Heart right ventricle (tissue), 16 donors: ENCODE measurements at regions not wholly inside any gene's neighbourhood (a gene's known extent, or its start where the extent isn't known, plus 50 kb on each side); places are given as distances from the start of the nearest gene placed in this dataset.

Experiments
- ATAC-seq, 8 donors: fragments of 200-7000 bp; cut with Tn5 transposase; one replicate each; pipeline ENCODE4 v1.9.1; 2020; ENCODE audit warnings: mild to moderate bottlenecking in 8 of 8, moderate library complexity in 8 of 8, moderate number of reproducible peaks in 1 of 8
- DNase-seq, 2 donors: peaks; one replicate each; pipeline ENCODE4 v3.0.0-alpha.2; 2020
- H3K27ac ChIP-seq, 10 donors: fragments of 200-600 bp; sonication (generic) in 2 of 10; one replicate each; pipeline versions ENCODE4 v1.5.0 to v1.8.0; 2020 to 2022; ENCODE audit warnings: mild to moderate bottlenecking in 3 of 10
- H3K27me3 ChIP-seq, 7 donors: fragments of 200-600 bp; one replicate each; pipeline ENCODE4 v1.8.0; 2021 to 2022; ENCODE audit warnings: mild to moderate bottlenecking in 2 of 7
- H3K36me3 ChIP-seq, 9 donors: fragments of 200-600 bp; sonication (generic) in 1 of 9; one replicate each; pipeline versions ENCODE4 v1.5.0 to v1.8.0; 2020 to 2022; ENCODE audit warnings: mild to moderate bottlenecking in 2 of 9
- H3K4me1 ChIP-seq, 9 donors: fragments of 200-600 bp; sonication (generic) in 1 of 9; one replicate each; pipeline versions ENCODE4 v1.5.0 to v1.8.0; 2020 to 2022; ENCODE audit warnings: mild to moderate bottlenecking in 4 of 9
- H3K4me3 ChIP-seq, 10 donors: fragments of 200-600 bp; sonication (generic) in 2 of 10; one replicate each; pipeline versions ENCODE4 v1.5.0 to v1.8.0; 2020 to 2022; ENCODE audit warnings: mild to moderate bottlenecking in 7 of 10, moderate library complexity in 2 of 10
- H3K9me3 ChIP-seq, 11 donors: fragments of 200-600 bp in 10 of 11; sonication (generic) in 2 of 11; one replicate each; pipeline versions ENCODE4 v1.5.0 to v1.8.0; 2013 to 2022; ENCODE audit warnings: mild to moderate bottlenecking in 2 of 11, control low read depth in 1 of 11, moderate library complexity in 1 of 11
- WGBS, 2 donors: extraction: QIAGEN DNeasy Blood & Tissue Kit; methylation state at CpG; one replicate each; pipeline ENCODE4 v1.1.7; 2013; ENCODE audit warnings: inconsistent platforms in 1 of 2; 5-methylcytosine and 5-hydroxymethylcytosine counted together
- intact Hi-C, 10 donors: fragments of 100-400 bp; cut with DNase I; formaldehyde crosslinking; loops; one replicate each; pipeline versions ENCODE4 v1.11.1 to v1.14.2; 2022
- TF ChIP-seq, protein P1 (sequence below), 9 donors: fragments of 200-600 bp; sonication (generic) in 2 of 9; IDR thresholded peaks; one replicate each; pipeline versions ENCODE4 v1.5.0 to v1.8.0; 2021 to 2022; ENCODE audit warnings: antibody characterized with exemption in 9 of 9, mild to moderate bottlenecking in 5 of 9, moderate library complexity in 1 of 9
- donor health status: Arrhythmogenic right ventricular cardiomyopathy.
- donor health status: ischemic (EF 13 %, LVEDD 7.1; RV severe dilation, severe dysfunction).
- donor health status: healthy with polysubstance abuse.
- donor health status: DM: no; HTN: yes; CAD: no.
- donor health status: DM: no; HTN: no; CAD: no.
- donor health status: ischemic (EF 25% LVEDD 6.9; RV normal size, moderate dysfunction).
- donor health status: ischemic (EF 25% LVEDD 5.7; RV mildly dilated, moderate dysfunction).
- donor health status: healthy.
- donor health status: DM: yes; HTN: yes; CAD: no.
- donor health status: Ischemic cardiomyopathy.
- donor health status: ischemic (EF 35%, LVEDD 5.7; RV mildly dilated, moderate dysfunction).
- donor health status: nonischemic (EF 11% LVEDD 7.7; RV severe dilation, severe dysfunction).
- donor health status: DM: yes; HTN: yes; CAD: no.
- donor health status: PGD.
- donor health status: ischemic (EF 29% LVEDD 5.4; RV normal size, mild dysfunction).
- donor health status: nonischemic (EF 23%, LVEDD 6.1; RV moderate dilation, normal function).

DNA sequence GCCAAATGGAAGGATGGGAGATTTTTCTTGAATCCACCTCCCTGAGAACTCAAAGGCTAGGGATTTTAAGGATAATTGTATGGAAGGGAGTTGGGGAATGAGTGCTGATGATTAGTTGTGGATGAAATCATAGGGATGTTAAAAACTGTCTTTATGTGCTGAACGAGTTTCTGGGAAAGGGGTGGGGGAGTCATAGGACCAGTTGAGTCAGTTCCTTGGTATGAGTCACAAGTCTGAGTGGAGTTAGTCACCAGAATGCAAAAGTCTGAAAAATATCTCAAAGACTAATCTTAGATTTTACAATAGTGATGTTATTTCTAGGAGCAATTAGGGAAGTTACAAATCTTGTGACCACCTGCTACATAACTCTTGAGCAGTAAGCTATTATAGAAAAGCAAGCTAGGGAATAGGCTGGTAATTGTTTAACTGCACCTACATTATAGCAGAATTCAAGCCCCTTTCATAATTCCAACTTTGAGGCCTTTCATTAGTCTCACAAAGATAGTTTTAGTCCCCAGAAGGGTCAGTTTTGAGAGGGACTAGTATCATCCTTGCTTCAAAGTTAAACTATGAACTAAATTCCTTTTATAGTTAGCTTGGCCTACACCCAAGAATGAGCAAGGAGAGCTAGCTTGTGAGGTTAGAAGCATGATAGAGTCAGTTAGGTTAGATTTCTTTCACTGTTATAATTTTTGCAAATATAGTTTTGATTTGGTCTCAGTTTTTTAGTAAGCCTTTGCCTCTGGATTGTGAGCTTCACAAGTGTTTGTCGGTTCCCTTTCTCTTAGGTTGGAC is 668.0 kb downstream of the ETS1 start:
- no peak overlapping the region for H3K27ac ChIP-seq
- peaks cover 0 to 31% (median 12%) of the 10 kb centered on the region in 11 donors for H3K9me3 ChIP-seq
- H3K4me1 ChIP-seq: no peaks in the 10 kb centered on the region
- intact Hi-C loops: no loop called here
- H3K4me3 ChIP-seq: no peak overlapping the region
- ATAC-seq (no peak), DNase-seq (no peak)
- no peaks in the 10 kb centered on the region for H3K36me3 ChIP-seq
- no peaks in the 10 kb centered on the region for H3K27me3 ChIP-seq
- whole genome bisulfite sequencing, 2 donors: 74 to 84% methylated on average over 2 of the region's 2 CpGs
- TF ChIP-seq, protein P1, sequence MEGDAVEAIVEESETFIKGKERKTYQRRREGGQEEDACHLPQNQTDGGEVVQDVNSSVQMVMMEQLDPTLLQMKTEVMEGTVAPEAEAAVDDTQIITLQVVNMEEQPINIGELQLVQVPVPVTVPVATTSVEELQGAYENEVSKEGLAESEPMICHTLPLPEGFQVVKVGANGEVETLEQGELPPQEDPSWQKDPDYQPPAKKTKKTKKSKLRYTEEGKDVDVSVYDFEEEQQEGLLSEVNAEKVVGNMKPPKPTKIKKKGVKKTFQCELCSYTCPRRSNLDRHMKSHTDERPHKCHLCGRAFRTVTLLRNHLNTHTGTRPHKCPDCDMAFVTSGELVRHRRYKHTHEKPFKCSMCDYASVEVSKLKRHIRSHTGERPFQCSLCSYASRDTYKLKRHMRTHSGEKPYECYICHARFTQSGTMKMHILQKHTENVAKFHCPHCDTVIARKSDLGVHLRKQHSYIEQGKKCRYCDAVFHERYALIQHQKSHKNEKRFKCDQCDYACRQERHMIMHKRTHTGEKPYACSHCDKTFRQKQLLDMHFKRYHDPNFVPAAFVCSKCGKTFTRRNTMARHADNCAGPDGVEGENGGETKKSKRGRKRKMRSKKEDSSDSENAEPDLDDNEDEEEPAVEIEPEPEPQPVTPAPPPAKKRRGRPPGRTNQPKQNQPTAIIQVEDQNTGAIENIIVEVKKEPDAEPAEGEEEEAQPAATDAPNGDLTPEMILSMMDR (IDR thresholded peaks at IDR 0.05): no peak

DNA sequence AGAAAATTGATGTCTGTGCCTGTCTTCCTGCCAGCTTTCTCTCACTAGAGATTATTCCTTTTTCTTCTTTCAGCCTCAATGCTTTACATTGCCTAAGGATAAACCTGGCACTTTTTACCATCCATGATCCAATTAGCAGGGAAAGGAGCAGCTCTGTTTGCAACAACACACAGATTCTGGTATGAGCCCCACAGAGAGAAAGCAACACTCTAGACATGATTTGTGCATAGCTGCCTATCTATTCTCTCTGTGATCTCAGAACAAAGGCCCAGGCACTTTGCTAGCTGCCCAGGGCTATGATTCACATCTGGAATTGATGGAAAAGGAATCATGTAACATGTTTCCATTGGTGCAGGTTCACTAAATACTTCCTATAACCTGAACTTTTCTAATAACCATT is 685.0 kb downstream of the ETS1 start:
- Histone ChIP-seq H3K4me3 (no peak overlapping the region), H3K27me3 (no peaks in the 10 kb centered on the region), H3K27ac (no peak overlapping the region), H3K4me1 (no peaks in the 10 kb centered on the region), H3K9me3 (peaks cover 0 to 27% (median 5%) of the 10 kb centered on the region in 11 donors), H3K36me3 (no peaks in the 10 kb centered on the region)
- DNase-seq (no peak), ATAC-seq (no peak)
- intact Hi-C loops: no loop called here
- TF ChIP-seq, protein P1 (IDR thresholded peaks at IDR 0.05): no peak

DNA sequence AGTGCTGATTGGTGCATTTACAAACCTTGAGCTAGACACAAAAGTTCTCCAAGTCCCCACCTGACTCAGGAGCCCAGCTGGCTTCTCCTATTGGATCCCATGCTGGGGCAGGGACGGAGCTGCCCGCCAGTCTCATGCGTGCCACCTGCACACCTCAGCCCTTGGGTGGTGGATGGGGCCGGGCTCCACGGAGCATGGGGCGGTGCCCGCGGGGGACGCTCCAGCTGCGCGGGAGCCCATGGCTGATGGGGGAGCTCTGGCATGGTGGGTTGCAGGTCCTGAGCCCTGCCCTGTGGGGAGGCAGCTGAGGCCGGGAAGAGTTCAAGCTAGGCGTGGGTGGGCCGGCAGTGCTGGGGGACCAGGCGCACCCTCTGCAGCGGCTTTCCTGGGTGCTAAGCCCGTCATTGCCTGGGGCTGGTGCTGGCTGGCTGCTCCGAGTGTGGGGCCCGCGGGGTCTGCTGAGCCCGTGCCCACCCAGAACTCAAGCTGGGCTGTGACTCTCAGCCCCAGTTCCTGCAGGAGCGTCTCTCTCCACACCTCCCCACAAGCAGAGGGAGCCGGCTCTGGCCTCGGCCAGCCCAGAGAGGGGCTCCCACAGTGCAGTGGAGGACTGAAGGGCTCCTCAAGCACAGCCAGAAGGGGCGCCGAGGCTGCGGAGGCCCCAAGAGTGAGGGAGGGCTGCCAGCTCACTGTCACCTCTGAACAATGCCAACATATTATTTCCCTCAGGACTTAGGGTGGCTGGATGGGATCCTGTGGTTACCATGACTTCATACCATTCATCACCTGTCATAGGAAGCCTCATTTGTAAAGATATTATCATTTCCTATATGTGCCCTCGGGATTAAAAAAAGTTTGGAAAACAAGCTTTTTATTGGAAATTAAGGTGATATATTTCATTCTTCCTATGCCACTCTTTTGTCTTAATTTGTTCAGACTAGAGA is 688.7 kb downstream of the ETS1 start:
- no peak for DNase-seq
- no peaks in the 10 kb centered on the region for H3K36me3 ChIP-seq
- H3K27me3 ChIP-seq: no peaks in the 10 kb centered on the region
- H3K9me3 ChIP-seq: peaks cover 0 to 27% (median 5%) of the 10 kb centered on the region in 11 donors
- intact Hi-C loops: no loop called here
- ATAC-seq: peak in 1 of 8 donors; percentile 39
- 96 to 98% methylated on average over 28 of the region's 28 CpGs for WGBS, 2 donors
- no peak overlapping the region for H3K27ac ChIP-seq
- no peak overlapping the region for H3K4me3 ChIP-seq
- no peaks in the 10 kb centered on the region for H3K4me1 ChIP-seq
- TF ChIP-seq, protein P1 (IDR thresholded peaks at IDR 0.05): no peak

DNA sequence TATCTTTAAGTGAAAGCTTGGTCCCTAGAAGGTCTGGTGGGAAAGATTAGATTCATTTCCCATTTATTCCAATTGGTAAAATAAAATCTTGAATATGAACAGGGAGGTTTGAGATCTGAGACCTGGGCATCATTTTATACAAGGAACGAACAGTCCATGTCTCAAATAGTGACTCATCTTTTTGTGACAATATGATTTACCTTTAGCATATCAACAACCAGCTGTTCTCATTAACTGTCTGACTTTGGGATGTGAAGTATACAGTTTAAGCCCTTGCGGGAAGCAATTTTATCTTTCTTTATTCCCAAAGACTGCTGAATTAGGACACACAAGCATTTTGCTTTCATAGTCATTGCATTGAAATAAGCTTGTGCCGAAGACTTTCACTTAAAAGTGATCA is 691.6 kb downstream of the ETS1 start:
- ATAC-seq (no peak), DNase-seq (no peak)
- intact Hi-C loops: no loop called here
- 77 to 82% methylated on average over 3 of the region's 3 CpGs for WGBS, 2 donors
- H3K4me1 ChIP-seq: no peaks in the 10 kb centered on the region
- H3K27ac ChIP-seq: no peak overlapping the region
- no peaks in the 10 kb centered on the region for H3K36me3 ChIP-seq
- no peak overlapping the region for H3K4me3 ChIP-seq
- H3K9me3 ChIP-seq: peaks cover 0 to 27% (median 5%) of the 10 kb centered on the region in 11 donors
- no peaks in the 10 kb centered on the region for H3K27me3 ChIP-seq
- TF ChIP-seq, protein P1 (IDR thresholded peaks at IDR 0.05): no peak
